GM18907 (cell line): ENCODE measurements at regions not wholly inside any gene's neighbourhood (a gene's known extent, or its start where the extent isn't known, plus 50 kb on each side); places are given as distances from the start of the nearest gene placed in this dataset.
"Not testable (repeated sequence)": the region's sequence is repeated elsewhere in the genome, so short reads cannot be mapped to it uniquely, and the experiment has no call there.

ENCODE experiments used
- ATAC-seq: cut with Tn5 transposase; IDR thresholded peaks from one replicate; pipeline ENCODE4 v1.9.1; 2021; ENCODE audit warnings: mild to moderate bottlenecking, moderate library complexity; ENCODE audit not compliant: unreplicated experiment

DNA sequence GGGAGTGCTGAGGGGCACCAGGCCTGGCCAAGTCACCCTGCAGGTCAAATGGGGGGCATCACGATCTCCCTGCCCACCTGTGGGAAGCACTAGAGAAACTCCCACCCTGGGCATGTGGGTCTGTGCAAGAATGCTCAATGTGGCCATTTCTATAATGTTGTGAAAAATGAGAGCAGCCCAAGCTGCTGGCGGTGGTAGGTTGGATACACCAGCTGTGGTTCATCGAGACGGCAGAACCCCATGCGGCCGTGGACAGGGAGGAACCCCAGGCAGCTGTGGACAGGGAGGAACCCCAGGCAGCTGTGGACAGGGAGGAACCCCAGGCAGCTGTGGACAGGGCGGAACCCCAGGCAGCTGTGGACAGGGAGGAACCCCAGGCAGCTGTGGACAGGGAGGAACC lies 129.1 kb downstream of the BRD1 start:
- not testable (repeated sequence) for ATAC-seq

DNA sequence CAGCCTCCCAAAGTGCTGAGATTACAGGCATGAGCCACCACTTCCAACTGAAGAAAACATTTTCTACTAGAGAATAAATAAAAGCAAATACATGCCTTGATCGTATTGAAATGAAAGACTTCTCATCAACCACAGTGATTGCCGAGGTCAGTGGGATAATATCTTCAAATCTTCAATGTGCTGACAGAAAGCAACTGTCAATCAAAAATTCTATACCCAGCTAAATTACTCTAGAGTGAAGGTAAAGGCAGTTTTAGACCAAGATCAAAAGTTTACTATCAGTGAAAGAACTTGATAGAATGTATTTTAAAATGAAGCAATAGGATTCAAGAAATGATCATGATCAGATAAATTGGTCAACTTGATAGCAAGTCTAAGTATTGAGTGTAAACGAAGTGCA lies 130.6 kb downstream of the BRD1 start:
- ATAC-seq = no peak

DNA sequence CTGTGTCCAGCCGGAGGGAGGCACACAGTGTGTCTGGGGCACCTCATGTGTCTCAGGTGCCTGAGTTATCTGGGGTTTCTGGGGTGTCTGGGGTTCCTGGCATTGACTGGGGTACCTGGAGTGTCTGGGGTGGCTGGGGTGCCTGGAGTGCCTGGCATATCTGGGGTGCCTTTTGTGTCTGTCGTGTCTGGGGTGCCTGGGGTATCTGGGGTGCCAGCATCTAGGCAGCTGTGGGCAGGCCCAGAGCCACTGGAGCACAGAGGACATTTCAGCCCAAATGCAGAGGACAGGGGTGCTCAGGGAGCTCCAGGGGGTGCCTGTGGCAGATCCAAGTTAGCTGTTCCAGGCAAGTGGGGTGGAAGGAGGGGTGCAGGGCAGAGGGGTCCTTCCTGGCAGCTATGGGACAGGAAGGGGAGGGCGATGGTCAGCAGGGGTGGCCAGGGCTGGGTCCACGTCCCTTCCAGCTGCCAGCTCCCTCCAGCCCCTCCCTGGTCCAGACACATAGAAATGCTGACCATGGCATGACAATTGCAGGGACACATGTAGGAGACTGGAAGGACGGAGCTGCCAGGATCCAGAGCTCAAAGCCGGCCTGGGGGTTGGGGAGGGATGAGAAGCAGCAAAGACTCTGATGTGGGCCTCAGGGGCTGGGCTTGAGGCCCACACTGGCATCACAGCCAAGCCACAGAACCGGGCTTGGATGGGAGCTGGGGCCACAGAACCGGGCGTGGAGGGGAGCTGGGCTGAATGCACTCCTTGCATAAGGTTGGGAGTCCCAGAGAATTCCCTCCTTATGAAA lies 133.0 kb downstream of the BRD1 start:
- ATAC-seq = no peak

DNA sequence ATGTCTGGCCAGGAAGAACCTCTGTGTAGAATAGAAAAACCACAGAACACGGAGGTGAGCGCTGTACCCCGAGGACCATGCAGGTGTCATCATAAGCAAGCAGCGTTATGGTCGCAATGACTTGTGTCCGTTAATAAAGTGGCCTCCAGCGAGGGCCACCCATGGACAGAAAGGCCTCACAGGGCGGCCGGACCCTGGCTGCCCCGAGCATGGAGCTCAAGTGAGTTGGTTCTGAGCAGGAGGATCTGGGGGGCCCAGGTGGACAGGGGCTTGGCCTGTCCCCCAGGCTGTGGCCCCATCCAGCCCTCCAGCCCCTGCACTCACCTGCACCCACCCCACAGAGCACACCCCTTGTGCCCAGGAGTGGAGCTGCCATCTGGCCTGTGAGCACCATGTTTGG lies 133.8 kb downstream of the BRD1 start:
- no peak for ATAC-seq

DNA sequence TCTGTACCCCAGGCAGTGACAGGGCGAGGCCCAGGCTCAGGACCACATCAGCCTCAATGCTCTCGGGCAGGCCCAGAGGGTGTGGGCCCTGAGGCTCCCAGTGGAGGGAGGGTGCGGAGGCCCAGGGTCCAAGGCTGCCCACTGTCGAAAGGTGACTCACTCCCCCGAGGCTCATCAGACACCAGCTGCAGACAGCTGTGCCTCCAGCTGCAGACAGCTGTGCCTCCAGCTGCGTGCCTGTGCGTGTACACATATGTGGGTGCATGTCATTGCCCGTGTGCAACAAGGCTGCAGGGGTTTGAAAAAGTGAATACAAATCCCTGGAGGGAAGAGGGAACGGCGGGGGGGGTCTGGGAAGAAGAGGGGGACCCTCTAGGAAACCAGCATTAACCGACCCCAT lies 134.3 kb downstream of the BRD1 start:
- no peak for ATAC-seq

DNA sequence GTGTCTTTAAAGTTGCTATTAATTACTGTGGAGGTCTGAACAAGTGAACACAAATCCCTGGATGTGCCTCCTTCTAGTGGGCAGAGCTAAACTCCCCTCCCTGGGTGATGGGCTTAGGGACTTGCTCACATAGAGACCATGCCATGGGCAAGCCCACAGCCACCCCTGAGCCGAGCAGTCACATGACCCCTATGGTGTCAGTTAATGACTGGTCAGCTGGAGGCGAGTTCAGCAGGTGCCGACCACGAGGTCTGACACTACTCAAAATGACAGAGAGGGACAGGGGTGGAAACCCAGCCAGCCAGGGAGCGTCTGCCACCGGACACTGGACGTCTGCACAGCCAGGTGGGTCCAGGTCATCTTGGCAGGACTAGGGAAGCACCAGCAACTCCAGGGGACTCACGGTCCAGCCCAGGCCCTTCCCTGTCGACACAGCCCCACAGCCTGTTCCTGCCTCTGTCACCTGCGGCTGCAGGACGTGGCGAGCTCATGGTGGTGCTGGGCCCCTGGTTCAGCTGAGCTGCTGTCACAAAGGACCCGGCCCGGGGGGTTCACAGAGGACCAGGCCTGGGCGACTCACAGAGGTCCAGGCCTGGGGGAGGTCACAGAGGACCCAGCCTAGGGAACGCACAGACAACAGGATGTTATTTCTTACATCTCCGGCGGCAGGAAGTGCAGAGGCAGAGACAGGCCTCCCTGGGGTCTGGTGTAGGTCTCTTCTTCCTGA lies 135.0 kb downstream of the BRD1 start:
- no peak for ATAC-seq

DNA sequence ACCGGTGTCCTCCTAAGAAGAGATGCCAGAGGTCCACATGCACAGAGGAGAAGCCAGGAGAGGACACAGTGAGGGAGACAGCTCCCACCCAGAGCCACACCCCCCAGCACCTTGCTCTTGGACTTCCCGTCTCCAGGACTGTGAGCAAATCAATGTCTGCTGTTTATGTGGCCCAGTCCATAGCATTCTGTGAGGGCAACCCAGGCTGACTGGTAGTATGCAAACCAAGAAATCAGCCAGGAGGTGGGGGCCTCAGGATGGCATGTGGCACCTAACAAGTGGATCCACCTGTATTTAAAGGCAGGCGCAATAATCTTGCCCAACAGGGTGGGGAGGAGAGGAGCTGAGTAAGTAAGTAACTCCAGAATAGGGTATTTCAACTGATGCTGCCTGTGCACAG lies 136.4 kb downstream of the BRD1 start:
- ATAC-seq = no peak

DNA sequence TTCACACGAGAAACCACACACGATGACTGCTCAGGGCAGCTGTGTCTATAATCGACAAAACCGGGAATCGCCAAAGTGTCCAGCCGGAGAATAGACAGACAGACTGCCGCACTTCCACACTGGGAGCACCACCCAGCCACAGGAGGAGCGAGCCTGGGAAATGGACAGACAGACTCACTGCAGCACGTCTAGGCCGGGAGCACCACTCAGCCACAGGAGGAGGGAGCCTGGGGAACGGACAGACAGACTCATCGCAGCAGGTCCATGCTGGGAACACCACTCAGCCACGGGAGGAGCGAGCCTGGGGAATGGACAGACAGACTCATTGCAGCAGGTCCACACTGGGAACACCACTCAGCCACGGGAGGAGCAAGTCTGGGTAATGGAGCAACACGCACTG lies 137.2 kb downstream of the BRD1 start:
- ATAC-seq = no peak

DNA sequence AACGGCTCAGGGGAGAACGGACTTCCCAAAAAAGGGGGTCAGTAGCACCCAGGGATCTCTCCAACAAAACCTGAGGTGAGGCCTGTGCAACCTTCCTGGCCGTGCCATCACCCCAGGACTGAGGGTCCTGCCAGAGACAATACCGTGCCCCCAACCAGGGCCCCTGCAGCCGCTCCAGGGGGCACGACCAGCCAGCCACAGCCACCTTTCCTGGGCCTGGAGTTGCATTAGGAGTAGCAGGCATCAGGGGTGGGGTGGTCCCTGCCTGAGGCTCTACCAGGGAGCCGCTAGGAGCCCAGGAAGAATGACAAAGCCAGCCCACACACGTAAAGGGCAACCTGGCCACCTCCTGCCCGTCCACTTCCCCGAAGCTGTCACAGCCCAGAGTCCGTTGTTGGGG lies 137.8 kb downstream of the BRD1 start:
- no peak for ATAC-seq

DNA sequence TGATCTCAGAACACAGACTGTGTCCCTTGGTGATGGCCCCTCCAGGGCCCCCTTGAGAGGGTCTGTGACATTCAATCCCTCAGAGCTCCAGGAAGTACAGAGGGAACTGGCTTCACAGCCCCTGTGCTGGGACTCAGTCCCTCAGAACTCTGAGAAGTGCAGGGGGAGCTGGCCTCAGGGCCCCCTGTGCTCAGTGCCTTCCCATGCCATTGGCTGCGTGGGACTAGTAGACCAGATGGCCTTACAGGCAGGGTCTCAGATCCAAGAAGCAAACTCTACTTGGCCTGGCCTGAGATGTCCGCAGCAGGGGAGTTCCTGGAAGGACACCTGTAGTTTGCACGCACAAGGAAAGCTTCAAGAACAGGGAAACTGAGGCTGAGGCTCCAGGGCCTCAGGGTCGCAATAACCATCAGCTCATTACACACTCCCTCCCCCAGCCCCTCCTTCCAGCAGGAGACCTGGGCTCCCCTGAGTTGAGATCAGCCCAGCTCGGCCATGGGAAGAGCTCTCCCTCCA lies 138.4 kb downstream of the BRD1 start:
- ATAC-seq = no peak

DNA sequence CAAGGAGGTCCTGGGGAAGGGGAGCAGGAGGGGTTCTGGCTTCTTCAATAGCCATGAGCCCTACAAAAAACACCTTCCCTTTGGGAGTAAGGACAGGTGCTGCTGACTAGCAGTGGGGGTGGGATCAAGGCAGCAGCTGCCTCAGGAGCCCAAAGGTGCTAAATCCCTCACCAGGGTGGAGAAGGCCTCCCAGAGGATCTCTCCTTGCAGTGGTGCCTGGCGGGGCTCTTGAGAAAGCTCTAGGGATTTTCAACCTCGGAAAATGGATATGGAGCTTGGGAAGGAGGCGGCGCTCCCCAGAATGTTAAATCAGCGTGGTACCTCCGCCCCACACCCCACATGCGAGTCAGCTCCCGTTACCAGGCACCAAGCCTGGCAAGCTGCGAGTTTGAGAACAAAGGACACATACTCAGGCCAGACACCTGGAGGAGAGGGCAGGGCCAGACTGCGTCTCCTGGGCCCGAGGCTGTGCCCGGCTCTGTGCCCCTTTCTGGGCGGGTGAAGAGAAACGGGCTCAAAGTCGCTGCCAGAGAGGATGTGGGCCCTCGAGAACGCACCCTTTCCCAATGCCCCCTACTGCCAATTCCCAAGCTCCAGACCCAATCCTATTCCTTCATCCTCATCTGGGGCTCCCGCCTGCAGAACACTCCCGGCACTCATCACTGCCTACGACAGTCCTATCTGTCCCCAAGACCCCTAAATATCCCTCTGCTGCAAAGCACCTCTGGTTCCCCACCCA lies 139.0 kb downstream of the BRD1 start:
- no peak for ATAC-seq

DNA sequence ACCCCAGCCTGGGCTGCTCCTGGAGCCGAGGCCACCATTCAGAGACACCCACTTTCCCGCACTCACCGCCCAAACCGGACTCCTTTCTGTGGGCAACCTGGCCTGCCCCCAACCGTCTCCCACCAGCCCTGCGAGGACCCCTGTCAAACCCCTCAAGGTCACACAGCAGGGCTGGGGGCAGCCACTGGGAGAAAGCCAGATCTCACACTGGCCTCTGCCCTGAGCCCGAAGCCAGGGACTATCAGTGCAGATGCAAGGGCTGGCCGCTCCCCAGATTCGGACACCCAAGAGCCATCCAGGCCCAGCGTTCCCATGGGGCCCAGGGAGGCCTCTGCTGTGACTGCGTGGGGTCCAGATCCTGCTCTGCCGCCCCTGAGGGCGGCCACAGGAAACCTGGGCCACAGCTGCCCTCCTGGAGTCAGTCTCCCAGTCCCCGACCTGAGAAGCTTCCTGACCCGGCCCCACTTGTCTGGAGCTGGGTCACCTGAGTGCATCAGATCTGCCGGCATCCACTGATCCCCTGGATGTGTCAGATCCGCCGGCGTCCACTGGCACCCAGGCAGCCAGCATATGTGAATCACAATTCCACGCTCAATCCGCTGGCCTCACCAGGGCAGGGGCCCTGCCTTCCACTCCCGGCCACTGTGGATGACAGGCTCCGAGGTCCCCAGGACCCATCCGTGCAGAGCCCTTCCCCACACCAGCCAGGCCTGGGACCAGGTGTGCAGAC lies 139.7 kb downstream of the BRD1 start:
- no peak for ATAC-seq

DNA sequence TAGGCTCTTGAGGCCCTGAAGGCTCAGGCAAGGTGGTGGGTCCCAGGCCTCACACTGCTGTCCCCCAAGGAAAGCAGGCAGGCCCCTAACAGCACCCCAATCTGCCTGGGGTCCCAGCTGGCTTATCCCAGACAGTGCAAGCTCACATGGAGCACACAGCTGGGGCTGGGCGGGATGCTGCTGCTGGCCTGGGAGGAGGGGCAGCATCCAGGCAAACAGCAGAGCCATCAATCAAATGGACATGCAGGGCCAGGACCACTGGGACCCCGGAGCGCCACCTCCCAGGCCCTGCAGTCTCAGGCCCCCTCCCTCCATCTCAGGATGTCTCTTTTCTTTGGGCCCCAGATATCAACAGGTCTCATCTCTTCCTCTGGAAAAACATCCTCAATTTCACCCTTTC lies 140.3 kb downstream of the BRD1 start:
- ATAC-seq = no peak

DNA sequence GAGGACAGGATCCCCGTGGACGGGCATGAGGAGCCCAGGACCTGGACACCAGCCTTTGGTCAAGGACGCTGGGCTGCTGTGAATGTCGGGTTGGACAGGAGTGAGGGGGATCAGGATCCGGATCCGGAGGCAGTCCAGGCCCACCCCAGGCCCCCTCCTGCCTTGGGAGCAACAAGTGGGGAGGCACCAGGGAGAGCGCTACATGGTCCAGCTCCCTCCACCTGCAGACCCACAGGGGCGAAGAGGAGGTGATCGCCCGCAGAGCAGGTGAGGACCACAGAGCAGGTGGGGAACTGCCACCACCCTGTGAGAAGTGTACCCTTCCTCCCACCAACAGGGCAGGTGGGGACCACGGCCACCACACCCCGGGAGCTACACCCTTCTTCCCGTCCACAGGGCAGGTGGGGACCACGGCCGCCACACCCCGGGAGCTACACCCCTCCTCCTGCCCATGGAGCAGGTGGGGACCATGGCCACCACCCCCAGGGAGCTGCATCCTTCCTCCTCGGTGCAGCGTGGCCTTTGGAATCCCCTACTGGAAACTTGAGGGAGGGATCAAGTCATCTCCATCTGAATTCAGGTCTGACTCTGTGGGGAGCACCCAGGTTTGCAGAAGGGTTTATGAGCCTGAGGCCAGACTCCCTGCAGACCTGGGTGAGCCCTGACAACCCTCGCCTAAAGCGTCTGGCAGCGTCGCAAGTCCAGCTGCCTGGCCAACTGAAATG lies 141.0 kb downstream of the BRD1 start:
- no peak for ATAC-seq

DNA sequence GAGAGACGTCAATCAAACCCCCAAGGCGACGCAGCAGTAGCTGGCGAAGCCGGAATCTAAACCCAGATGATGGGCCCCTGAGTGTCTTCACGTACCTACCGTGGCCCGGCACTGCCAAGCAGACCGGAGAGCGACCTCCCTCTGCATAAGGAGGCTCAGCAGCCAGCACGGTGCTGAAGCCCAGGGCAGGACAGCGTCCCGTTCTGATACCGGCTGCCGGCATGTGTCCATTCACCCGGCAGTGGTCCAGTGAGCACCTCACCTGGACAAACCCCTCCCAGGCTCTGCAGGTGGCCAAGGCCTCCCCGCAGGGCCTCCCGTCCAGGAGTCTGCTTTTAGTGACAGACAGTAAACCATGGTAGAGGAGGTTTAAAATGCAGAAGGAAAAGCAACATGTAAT lies 142.0 kb downstream of the BRD1 start:
- ATAC-seq = no peak

DNA sequence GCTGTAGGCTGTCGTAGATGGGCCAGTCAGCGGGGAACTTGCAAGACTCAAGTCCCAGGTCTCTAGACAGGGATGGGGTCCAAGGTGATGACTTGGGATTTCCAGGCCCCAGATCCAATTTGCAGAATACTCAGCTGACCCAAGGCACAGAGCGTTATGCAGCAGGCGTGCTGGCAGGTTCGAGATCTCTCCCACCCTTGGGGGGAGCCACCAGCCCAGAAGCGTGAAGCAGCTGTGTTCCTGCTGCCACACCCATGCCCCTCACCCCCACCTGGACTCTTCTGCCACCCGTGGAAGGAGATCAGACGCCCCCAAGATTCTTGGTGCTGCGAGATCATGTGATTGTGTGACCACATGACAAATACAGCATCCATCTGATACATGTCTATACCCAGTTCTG lies 142.6 kb downstream of the BRD1 start:
- ATAC-seq = no peak

DNA sequence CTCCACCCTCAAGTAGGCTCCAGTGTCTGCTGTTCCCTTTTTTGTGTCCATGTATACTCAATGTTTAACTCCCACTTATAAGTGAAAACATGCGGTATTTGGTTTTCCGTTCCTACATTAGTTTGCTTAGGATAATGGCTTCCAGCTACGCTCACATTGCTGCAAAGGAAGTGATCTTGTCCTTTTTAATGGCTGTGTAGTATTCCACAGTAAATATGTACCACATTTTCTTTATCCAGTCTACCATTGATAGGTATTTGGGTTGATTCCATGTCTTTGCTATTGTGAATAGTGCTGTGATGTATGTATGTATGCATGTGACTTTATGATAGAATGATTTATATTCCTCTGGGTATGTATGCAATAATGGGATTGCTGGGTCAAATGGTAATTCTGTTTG lies 144.6 kb downstream of the BRD1 start:
- no peak for ATAC-seq

DNA sequence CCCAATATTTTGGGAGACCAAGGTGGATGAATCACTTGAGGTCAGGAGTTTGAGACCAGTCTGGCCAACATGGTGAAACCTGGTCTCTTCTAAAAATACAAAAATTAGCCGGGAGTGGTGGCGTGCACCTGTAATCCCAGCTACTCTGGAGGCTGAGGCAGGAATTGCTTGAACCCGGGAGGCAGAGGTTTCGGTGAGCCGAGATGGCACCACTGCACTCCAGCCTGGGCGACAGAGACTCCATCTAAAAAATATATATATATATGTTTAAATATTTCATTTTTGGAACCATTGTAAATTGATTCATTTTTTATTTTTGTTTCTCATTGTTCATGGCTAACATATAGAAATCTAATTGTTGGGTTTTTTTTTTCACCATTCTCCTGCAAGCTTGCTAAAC lies 146.9 kb downstream of the BRD1 start:
- ATAC-seq = not testable (repeated sequence)

DNA sequence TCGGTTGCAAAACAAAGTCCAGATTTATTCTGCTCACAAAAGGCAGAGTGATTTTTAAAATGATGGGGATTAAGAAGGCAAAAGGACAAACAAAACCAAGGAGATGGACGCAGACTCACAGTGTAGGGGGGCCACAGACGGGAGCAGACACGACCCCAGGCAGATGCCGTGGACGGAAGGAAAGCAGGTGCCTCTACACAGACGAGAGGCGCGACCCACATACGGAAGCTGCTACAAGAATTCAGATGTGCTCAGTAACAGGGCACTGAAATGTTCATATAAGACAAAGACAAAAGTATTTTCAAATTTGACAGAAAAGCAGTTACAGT lies 148.9 kb downstream of the BRD1 start:
- ATAC-seq = no peak

DNA sequence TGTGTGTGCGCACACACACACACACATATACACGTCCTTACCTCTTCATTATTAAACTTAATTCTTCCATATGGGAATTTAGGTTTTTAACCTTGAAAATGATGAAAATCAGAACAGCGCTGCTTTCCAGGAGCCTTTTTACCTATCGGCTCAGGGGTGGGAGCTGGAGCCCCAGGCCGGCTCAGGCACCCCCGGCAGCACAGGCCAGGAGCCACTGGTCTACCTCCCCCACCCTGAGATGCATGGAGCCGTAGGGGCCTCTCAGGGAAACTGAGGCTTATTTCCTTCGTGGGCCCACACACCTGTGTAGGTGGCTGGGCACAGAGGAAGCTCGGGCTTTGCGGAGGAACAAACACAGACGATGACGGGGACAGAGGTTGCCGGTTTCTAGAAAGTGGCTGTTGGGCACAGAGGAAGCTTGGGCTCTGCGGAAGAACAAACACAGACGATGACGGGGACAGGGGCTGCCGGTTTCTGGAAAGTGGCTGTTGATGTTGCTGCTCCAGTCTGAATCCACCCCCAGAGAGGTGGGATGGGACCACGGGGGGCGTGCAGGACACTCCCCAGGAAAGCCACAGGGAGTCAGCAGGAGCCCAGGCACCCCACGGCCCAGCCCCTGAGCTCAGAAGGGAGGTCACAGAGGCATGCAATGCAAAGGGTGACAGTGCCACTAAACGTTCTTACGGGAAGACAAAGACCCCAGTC lies 149.4 kb downstream of the BRD1 start:
- ATAC-seq = no peak
